PC-3 (cell line): ENCODE measurements at regions not wholly inside any gene's neighbourhood (a gene's known extent, or its start where the extent isn't known, plus 50 kb on each side); places are given as distances from the start of the nearest gene placed in this dataset.
"Not testable (repeated sequence)": the region's sequence is repeated elsewhere in the genome, so short reads cannot be mapped to it uniquely, and the experiment has no call there.

ENCODE experiments used
- CTCF ChIP-seq: fragments of 300-600 bp; sonication (generic); conservative IDR thresholded peaks from 2 replicates; pipeline ENCODE4 v1.5.1; 2017; ENCODE audit warnings: antibody characterized with exemption, low read depth, mild to moderate bottlenecking, low read length
- EZH2 ChIP-seq: fragments of 300-600 bp; sonication (generic); IDR thresholded peaks from one replicate; pipeline ENCODE4 v1.6.1; 2017; ENCODE audit warnings: antibody characterized with exemption, mild to moderate bottlenecking, low read length; ENCODE audit not compliant: unreplicated experiment
- EZH2phosphoT487 ChIP-seq: fragments of 300-600 bp; sonication (generic); IDR thresholded peaks from 2 replicates; pipeline ENCODE4 v1.6.1; 2018; ENCODE audit warnings: mild to moderate bottlenecking, antibody characterized with exemption, low read length, borderline replicate concordance

GRCh38 chr17:31770501-31770900 lies 88.5 kb downstream of the COPRS start:
- not testable (repeated sequence) for TF ChIP-seq CTCF, EZH2, EZH2phosphoT487
